HG02884 (cell line): ENCODE measurements at regions not wholly inside any gene's neighbourhood (a gene's known extent, or its start where the extent isn't known, plus 50 kb on each side); places are given as distances from the start of the nearest gene placed in this dataset.

Experiments
- ATAC-seq: cut with Tn5 transposase; IDR thresholded peaks from one replicate; pipeline ENCODE4 v1.9.1; 2021; ENCODE audit warnings: mild to moderate bottlenecking, moderate library complexity; ENCODE audit not compliant: unreplicated experiment

DNA sequence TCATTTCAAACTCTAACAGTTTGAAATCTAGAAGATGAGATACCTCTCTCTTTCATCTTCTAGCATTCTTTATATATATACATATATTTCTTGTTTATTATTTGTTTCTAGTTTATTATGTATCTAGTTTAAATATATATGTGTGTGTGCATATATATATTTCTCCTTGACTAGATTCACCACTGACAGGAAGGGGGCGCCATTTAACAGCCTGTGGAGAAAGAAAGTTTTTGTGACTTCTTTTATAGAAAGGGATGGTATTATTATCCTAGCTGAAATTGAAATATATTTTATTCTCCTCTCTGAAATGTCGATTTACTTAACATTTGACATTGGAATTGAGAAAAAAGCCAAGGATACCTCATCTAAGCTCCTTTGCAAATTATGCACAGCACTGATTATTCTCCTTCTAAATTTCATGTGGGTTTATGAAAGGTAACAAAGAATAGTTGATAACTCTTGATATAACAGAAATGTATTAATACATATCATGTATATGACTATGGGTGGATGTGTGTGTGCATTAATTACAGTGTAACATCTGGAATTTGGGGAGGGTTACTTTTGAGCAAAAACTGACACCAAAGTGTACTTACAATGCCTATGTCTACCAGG lies 160.7 kb upstream of the NT5C1B start:
- no peak for ATAC-seq

DNA sequence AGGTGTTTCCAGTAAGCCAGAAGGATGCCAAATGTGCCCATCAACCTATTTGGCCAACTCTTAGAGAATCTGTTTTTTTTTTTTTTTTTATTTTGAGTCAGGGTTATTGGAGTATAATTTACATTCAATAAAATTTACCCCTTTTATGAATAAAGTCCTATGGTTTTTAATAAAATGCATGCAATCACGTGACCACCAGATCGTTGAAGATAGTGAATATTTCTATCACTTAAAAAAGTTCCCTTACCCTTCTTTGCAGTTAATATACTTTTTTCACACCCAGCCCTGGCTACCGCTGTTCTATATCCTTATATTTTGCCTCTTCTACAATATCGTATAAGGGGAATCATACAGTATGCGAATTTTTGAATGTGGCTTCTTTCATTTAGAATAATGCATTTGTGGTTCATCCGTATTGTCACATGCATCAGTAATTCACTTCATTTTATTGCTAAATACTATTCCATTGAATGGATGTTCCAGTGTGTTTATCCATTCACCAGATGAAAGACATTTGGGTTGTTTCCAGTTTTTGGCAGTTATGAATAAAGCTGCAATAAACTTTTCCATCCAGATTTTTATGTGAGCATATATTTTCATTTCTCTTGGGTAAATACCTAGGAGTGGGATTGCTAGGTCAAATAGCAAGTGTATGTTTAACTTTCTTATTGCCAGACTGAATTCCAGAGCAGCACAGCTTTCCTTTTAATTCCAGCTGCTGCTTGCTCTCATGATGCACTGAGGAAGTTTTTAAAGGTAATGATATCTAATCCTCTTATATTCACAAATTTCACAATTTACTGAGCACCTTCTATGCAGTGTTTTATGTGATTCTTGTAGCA lies 156.3 kb upstream of the NT5C1B start:
- no peak for ATAC-seq

DNA sequence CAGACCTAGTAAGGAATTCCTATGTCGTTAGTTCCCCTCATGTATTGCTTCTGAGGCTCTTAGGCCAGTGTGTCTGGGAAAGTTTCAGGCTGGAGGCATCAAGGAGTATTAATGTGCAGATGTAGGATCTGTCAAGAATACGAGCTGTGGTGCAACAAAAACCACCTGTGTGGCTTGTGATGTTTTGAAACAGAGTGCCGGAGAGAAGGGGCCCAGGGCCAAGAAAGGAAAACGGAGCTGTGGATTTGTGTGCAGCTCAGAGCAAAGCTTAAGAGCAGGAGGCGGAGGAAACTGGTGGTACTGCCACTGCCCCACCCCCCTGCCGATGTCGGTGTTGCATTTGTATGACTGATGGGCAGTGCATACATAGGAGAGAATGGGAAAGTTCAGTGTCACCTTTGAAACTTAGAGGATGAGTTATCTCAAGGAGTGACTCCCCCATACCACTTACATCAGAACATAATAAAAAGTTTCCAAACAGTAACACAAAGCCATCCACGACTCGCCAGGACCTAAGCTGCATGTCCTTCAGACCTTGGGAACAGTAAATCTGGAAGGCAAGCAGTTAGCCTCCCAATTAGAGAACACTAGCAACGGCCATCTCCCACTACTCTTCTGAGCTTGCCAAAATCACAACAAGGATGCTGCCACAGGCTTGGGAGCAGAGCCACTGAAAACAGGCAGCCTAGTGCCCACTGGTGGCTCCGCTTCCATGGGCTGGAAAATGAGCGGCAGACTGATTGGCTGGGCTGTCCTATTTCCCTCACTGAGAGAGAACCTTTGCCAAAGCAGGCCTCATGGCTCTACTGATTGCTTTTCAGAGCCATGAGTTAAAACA lies 152.7 kb upstream of the NT5C1B start:
- ATAC-seq: no peak

DNA sequence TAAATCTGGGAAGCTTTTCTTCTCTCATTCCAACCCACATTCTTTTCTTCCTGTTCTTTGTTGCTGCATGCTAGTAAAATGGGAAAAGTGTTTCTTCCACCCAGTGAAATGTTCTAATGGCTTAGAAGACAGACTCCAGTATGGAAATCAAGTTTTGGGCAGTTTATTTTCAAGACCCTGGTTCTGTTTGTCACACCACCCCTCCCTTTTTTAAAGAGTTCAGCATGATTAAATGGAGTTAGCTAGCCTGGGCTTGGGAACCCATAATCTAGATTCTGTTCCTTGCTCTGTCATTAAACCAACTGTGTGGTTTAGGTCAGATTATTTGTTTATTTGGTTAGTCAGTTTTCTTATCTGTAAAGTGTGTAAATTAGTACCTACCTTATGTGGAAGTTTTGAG lies 151.8 kb upstream of the NT5C1B start:
- no peak for ATAC-seq

DNA sequence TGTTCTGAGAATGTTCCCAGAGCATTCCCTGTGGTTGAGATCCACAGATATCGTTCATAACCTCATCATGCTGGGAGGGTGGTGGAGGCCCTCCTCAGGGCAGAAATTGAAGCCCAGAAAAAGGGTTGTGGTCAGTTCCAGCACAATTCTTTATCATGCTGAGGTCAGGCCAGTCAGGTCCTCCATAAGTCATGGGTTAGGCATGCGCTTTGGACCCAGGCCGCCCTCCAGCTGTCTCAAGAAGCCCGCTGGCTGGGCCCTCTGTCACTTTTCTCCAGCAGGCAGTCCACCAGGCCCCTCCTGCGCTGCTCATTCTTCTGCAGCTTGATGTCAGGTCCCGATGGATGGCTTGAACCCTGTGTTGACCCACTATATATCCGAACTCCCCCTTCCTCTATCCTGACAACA lies 151.1 kb upstream of the NT5C1B start:
- ATAC-seq: no peak

DNA sequence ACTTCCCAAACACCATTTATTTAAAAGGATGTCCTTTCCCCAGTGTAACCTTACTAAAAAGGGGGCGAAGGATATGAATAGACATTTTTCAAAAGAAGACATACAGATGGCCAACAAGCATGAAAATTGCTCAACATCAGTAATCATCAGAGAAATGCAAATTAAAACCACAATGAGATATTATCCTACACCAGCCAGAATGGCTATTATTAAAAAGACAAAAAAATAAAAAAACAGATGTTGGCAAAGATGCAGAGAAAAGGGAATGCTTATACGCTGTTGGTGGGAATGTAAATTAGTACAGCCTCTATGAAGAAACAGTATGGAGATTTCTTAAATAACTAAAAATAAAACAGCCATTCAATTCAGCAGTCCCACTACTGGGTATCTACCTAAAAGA lies 142.3 kb upstream of the NT5C1B start:
- no peak for ATAC-seq

DNA sequence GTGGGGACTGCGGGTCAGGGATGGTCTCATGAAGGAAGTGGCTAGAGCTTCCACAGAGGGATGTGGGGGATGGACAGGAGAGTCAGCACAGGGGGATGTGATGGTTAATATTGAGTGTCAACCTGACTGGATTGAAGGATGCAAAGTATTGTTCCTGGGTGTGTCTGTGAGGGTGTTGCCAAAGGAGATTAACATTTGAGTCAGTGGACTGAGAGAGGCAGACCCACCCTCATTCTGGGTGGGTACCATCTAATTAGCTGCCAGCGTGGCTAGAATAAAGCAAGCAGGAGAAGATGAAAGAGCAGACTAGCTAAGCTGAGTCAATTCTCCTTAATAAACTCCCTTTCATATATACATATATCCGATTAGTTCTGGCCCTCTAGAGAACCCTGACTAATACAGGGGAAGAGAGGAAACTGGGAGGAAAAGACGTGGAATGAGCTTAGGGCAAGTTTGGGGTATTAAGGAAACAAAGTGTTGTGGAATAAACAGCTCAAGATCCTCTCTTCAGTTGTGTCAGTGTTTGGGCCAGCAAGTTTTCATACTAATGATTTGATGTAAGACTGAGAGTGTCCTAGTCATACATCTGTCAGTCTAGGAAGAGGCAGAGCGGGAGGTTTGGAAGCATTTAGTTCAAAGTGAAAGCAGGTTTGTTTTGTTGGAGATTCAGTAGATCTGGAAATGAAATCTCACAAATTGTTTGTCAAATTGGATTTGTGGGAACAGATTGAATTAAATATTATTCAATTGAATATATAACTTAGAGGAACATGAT lies 135.2 kb upstream of the NT5C1B start:
- ATAC-seq: no peak

DNA sequence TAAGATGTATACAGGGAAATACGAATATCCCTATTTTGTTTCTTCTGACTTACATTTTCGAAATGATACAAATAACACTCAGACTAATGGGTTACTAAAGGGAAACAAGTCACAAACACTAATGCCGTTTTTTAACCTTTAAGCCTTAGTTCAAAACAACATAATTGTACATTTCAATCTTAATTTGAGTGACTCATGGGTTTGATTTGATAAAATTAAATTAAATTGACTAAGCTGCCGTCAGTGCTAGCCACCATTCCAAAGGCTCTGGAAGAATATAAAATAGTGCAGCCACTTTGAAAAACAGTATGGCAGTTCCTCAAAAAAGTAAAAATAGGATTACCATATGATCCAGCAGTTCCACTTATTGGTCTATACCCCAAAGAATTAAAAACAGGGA lies 133.8 kb upstream of the NT5C1B start:
- ATAC-seq: no peak

DNA sequence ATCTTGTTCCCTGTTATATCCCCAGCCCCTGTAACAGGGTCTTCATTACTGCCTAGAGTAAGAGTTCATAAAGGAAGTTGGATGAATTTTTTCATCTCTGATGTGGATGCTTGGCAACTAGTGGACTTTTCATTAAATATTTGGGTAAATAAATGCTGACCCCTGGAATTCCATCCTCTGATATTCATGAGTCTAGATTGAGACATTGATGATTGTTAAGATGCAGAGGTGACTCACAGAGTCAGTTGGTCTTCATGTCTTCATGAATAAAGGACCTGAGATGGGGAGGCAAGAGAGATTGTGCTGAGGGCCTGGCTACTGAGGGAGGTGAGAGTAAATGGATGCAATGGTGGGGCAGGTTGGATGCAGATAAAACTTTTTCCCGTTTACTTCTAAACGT lies 132.7 kb upstream of the NT5C1B start:
- ATAC-seq: no peak

DNA sequence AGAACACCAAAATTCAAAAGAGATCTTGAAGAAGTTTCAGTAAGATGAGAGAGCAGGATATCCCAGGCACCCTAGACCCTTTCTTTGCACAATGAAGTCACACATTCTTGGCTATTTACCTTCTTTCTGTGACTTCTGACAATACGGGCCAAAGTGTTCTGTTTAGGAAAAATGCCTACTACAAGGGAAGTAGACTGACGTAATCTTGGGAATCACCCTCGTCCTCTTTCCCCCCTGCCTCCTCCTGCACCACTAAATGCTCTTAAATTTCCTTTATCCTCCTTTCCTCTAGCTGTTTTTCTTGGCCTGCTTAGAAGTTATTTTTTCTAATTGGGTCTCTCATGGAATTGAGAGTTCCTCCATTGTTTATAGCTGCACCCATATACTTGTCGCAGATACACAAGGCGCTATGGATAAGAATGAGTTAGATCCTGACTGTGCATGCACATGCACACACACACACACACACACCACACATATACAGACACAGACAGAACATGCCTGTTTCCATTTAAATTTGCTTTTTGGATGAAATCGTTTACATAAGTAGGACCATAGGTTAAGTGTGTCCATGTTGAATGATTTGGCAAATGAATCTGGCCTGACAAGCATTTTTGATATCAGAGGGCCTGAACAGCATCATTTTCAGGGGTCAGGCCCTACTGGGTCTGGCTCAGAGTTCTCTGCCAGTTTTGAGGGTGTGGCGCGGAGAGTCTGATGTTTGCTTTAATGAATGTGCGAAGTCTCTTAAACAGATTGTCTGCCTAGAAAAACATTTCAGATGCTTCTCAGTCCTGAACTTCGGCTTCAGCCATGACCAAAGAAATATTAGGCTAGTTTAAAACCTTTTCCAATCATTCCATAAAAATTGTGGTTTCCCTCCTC lies 131.9 kb upstream of the NT5C1B start:
- ATAC-seq: no peak

DNA sequence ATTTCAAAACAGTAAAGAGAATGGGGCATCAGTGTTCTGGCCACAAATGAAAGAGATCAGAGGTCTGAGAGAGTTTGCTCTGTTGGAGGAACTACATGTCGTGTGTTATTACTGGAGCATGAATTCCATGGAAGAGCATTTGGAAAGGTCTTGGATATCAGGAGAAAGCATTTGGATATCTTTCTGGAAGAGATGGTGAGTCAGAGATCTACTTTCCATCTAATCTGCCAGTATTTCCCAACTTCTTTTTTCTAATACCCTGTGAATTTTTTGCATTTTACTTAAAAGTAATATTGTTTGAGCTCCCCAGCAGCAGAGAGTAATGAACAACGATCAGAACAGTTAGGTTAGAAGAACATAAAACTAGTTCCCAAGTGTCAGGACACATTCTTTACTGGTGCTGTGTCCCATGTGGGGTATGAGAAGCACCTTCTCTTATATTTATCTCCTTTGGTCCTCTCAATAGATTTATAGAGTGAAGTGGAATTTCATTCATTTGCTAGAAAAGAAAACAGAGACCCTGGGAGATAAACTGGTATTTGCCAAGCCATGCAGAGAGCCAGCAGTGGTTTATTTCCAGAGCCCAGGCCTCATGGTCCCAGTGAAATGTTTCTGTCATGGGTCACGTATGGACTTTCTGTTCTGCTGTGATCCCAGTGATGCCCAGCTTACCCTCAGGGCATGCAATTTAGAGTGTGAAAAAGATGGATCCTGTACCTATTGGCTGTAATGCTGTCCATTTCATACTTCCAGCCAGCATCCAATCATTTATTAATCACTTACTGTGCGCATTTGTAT lies 130.8 kb upstream of the NT5C1B start:
- ATAC-seq: no peak

DNA sequence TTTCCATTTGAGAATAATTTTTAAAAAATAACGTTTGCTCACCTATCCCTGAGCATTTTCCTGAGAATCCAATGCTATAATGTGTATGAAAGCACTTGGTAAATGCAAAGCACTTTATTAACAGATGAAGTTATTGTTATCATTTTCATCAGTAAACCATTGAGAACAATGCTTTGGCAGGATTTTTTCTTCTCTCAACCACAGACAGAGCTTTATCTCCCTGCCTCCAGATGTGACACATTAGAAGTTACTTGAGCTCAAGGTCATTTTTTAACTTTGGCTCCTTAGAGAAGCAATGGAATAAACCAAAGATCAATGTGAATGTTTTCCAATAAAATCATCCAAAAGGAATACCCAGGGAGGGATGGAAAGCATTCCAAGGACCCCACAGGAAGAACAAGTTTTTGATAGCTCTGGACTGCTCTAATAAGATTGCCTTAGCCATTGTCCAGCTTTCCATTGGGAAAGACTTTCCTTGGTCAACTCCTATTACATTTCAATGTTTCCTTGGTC lies 118.9 kb upstream of the NT5C1B start:
- no peak for ATAC-seq

DNA sequence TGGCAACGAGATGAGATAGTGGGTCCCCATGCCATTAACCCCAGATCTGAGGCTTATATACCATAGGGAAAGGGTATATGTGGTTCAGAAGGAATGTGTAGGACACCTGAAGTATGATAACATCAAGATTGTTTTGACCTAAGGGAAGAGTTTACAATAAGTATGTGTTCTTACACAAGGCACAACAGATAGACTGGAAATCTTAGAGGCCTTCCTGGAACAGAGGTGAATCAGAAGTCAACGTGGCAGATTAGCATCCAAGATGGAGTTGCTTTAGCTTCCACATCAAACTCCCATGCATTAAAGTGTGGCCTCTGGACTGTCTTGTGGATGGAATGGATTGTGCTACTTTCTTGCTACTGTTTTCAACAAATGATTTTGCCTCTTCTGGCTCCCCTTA lies 116.6 kb upstream of the NT5C1B start:
- ATAC-seq: no peak

DNA sequence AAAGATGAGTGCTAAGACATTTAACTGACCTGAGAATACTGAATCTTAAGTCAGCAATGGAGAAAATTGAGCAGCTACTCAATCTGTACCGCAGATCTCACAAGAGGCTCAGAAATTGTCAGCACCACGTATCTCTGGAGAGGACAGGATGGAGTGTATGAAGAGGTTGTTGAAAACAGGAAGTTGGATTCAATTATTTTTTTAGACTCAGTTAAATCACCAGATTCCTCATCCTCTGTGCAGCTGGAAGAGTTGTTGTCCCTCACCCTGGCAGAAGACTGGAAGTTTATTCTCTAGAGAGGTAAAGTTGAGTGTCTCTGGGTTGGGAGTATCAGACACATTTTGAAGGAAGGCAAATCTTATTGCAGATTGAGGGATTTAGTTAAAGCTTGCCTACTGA lies 114.9 kb upstream of the NT5C1B start:
- no peak for ATAC-seq

DNA sequence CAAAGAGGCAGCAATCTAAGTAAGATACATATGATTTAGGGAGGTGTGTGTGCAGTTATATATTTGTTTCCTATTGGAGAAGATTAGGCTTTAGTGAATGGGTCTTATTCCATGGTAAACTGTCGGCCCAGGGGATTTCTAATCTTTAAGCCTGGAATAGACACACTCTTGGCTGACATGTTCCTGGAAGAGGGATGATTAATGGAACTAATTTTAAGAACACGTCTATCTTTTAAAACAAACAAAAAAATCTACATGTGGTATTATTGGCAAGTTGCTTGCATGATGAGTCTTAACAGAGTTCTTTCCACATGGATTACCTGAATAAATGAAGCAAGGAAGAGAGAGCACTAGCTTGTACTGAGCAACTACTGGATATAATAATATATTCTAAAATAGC lies 114.2 kb upstream of the NT5C1B start:
- no peak for ATAC-seq

DNA sequence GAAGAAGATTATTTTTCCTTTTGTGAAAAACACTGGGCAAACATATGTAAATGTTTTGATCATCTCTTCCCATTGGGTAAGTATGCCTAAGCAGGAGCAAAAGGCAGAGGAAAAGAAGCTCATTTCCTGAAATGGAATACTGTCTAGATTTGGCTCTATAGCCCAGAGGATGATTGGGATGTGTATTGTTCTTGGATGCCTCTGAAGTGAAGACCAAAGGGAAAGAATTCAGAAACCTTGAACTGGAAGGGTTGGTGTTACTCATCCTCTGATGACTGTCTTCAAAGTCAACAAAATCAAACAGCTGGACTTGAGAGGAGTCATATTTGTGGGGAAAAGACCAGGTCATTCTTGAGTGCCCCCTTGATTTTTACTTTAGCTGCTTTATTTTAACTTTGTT lies 112.6 kb upstream of the NT5C1B start:
- no peak for ATAC-seq

DNA sequence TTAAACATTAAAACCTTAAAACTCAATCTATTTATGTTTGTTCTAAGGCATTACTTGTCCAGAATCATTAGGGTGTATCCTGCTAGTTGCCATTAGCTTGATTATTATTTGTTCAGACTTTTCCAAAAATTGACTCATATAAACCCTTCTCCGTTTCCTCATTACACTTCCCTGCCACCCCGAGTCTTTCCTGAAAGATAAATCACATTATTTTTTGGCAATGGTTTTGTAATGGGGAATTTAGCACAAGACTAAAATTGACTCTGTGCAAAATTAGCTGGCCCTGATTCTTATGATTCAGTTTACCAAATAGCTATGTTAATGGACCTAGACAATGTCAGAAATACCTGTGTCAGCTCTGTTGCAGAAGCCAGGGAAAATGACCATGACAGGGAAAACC lies 112.2 kb upstream of the NT5C1B start:
- no peak for ATAC-seq

DNA sequence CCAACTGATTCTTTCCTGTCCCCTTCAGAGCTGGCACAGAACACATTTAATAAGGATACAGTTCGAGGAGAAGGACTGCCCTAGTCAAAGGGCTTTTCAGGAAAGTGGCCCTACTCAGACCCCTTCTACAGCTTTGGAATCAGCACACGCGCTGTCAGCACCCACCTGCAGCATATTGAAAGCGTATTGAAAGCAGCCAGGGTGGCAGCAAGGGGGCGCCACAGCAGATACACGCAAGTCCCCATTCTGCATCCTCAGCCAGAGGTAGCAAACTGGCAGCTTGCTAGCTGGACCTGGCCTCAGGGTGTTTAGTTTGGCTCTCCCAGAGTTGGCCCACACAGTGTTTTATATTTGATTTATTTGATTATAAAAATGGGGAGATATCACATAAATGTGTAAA lies 101.0 kb upstream of the NT5C1B start:
- no peak for ATAC-seq
